WTC11 (cell line): ENCODE measurements at regions not wholly inside any gene's neighbourhood (a gene's known extent, or its start where the extent isn't known, plus 50 kb on each side); places are given as distances from the start of the nearest gene placed in this dataset.

Source experiments
- ATAC-seq: fragments of 200-7000 bp; cut with Tn5 transposase; 2 replicates; pipeline ENCODE4 v1.10.0; 2021; ENCODE audit warnings: mild to moderate bottlenecking, moderate library complexity
- CTCF ChIA-PET: fragments of 300-600 bp; sonication (Branson Sonifier 250); formaldehyde crosslinking; loops from one replicate; lab custom pipeline; 2021; ENCODE audit warnings: antibody characterized with exemption; lab: Charles Lee
- POLR2A ChIA-PET: fragments of 350-600 bp; sonication (Branson Sonifier 250); formaldehyde crosslinking; loops from one replicate; lab custom pipeline; 2021; ENCODE audit warnings: antibody characterized with exemption; lab: Charles Lee
- DNase-seq: peaks from one replicate; pipeline ENCODE4 v3.0.0; 2021; ENCODE audit warnings: low spot score
- H3K27ac Mint-ChIP-seq: 2 replicates; pipeline ENCODE4 v1.8.0; 2021; ENCODE audit warnings: mixed read lengths
- H3K27me3 Mint-ChIP-seq: 2 replicates; pipeline ENCODE4 v1.8.0; 2021; ENCODE audit warnings: low read depth, mild to moderate bottlenecking, moderate library complexity, mixed read lengths
- H3K36me3 Mint-ChIP-seq: 2 replicates; pipeline ENCODE4 v1.8.0; 2021; ENCODE audit warnings: mixed read lengths
- H3K4me1 Mint-ChIP-seq: 2 replicates; pipeline ENCODE4 v1.8.0; 2022; ENCODE audit warnings: mixed read lengths
- H3K4me3 Mint-ChIP-seq: 2 replicates; pipeline ENCODE4 v1.8.0; 2021; ENCODE audit warnings: mild to moderate bottlenecking, moderate library complexity, mixed read lengths
- H3K9me3 Mint-ChIP-seq: 2 replicates; pipeline ENCODE4 v1.8.0; 2021; ENCODE audit warnings: mixed read lengths
- ARID4B ChIP-seq: sonication (generic); formaldehyde crosslinking; IDR thresholded peaks from 2 replicates; pipeline ENCODE4 v1.8.0; 2023; ENCODE audit warnings: missing genetic modification reagents, mild to moderate bottlenecking, borderline replicate concordance
- ELF4 ChIP-seq: sonication (generic); formaldehyde crosslinking; IDR thresholded peaks from 2 replicates; pipeline ENCODE4 v1.8.1; 2022; ENCODE audit warnings: low read depth, mild to moderate bottlenecking, moderate library complexity, missing genetic modification reagents
- ESRRA ChIP-seq: sonication (generic); formaldehyde crosslinking; IDR thresholded peaks from 2 replicates; pipeline ENCODE4 v1.8.1; 2022; ENCODE audit warnings: mild to moderate bottlenecking, missing genetic modification reagents, borderline replicate concordance
- ETV6 ChIP-seq: sonication (generic); formaldehyde crosslinking; IDR thresholded peaks from 2 replicates; pipeline ENCODE4 v1.8.1; 2022; ENCODE audit warnings: mild to moderate bottlenecking, missing genetic modification reagents
- FOXP4 ChIP-seq: sonication (generic); formaldehyde crosslinking; IDR thresholded peaks from 2 replicates; pipeline ENCODE4 v1.8.0; 2022; ENCODE audit warnings: mild to moderate bottlenecking, missing genetic modification reagents
- HMGA2 ChIP-seq: fragments of 250-450 bp; sonication (Bioruptor Pico); IDR thresholded peaks from 2 replicates; pipeline ENCODE4 v1.4.0; 2021; ENCODE audit warnings: mild to moderate bottlenecking, moderate library complexity
- HMGXB4 ChIP-seq: sonication (generic); formaldehyde crosslinking; IDR thresholded peaks from 2 replicates; pipeline ENCODE4 v1.8.1; 2023; ENCODE audit warnings: mild to moderate bottlenecking, moderate library complexity, missing genetic modification reagents
- OVOL2 ChIP-seq: fragments of 250-450 bp; sonication (Bioruptor Pico); IDR thresholded peaks from 2 replicates; pipeline ENCODE4 v1.9.0; 2021; ENCODE audit warnings: mild to moderate bottlenecking, borderline replicate concordance
- PRRX2 ChIP-seq: fragments of 250-450 bp; sonication (Bioruptor Pico); IDR thresholded peaks from 2 replicates; pipeline ENCODE4 v1.8.0; 2021; ENCODE audit warnings: mild to moderate bottlenecking
- SMAD4 ChIP-seq: sonication (generic); formaldehyde crosslinking; IDR thresholded peaks from 2 replicates; pipeline ENCODE4 v1.8.0; 2022; ENCODE audit warnings: mild to moderate bottlenecking, missing genetic modification reagents
- TEAD1 ChIP-seq: sonication (generic); formaldehyde crosslinking; IDR thresholded peaks from 2 replicates; pipeline ENCODE4 v1.8.0; 2022; ENCODE audit warnings: mild to moderate bottlenecking, missing genetic modification reagents
- USF1 ChIP-seq: sonication (generic); formaldehyde crosslinking; IDR thresholded peaks from 2 replicates; pipeline ENCODE4 v1.8.0; 2022; ENCODE audit warnings: mild to moderate bottlenecking, missing genetic modification reagents
- ZNF121 ChIP-seq: sonication (generic); formaldehyde crosslinking; IDR thresholded peaks from 2 replicates; pipeline ENCODE4 v1.8.0; 2023; ENCODE audit warnings: missing genetic modification reagents
- ZNF138 ChIP-seq: sonication (generic); formaldehyde crosslinking; conservative IDR thresholded peaks from 2 replicates; pipeline ENCODE4 v1.8.1; 2022; ENCODE audit warnings: mild to moderate bottlenecking, moderate library complexity, missing genetic modification reagents
- ZNF263 ChIP-seq: sonication (generic); formaldehyde crosslinking; IDR thresholded peaks from 2 replicates; pipeline ENCODE4 v1.8.1; 2022; ENCODE audit warnings: low read depth, mild to moderate bottlenecking, moderate library complexity, missing genetic modification reagents
- ZNF425 ChIP-seq: fragments of 250-450 bp; sonication (Bioruptor Pico); conservative IDR thresholded peaks from 2 replicates; pipeline ENCODE4 v1.9.0; 2021; ENCODE audit warnings: mild to moderate bottlenecking
- ZNF512 ChIP-seq: sonication (generic); formaldehyde crosslinking; IDR thresholded peaks from 2 replicates; pipeline ENCODE4 v1.8.1; 2022; ENCODE audit warnings: missing genetic modification reagents, borderline replicate concordance
- ZNF532 ChIP-seq: fragments of 250-450 bp; sonication (Bioruptor Pico); IDR thresholded peaks from 2 replicates; pipeline ENCODE4 v1.9.0; 2021; ENCODE audit warnings: mild to moderate bottlenecking, borderline replicate concordance
- ZNF671 ChIP-seq: fragments of 250-450 bp; sonication (Bioruptor Pico); IDR thresholded peaks from 2 replicates; pipeline ENCODE4 v1.8.0; 2021; ENCODE audit warnings: mild to moderate bottlenecking

- TF ChIP-seq ARID4B (CRISPR knock-in tag) (no peak), ZNF532 (no peak), ELF4 (CRISPR knock-in tag) (no peak), TEAD1 (CRISPR knock-in tag) (no peak), ESRRA (CRISPR knock-in tag) (no peak), ZNF138 (CRISPR knock-in tag) (no peak), HMGXB4 (no peak), HMGA2 (no peak), ZNF121 (CRISPR knock-in tag) (no peak), FOXP4 (CRISPR knock-in tag) (no peak), ZNF671 (CRISPR knock-in tag) (no peak), OVOL2 (no peak), ETV6 (no peak), ZNF263 (no peak)
- ATAC-seq = no peak
- Mint-ChIP-seq H3K4me1 (no peaks in the 10 kb centered on the region), H3K27ac (no peak overlapping the region), H3K9me3 (peaks cover 41% of the 10 kb centered on the region), H3K36me3 (no peaks in the 10 kb centered on the region), H3K27me3 (no peaks in the 10 kb centered on the region; the same call in 1 of the 2 replicates), H3K4me3 (no peak overlapping the region)
- POLR2A ChIA-PET = no interaction called here
- CTCF ChIA-PET = no interaction called here
- no peak for DNase-seq
Observed at GRCh38 chr10:10396601-10397000, 621.1 kb upstream of the CELF2 start.

- Mint-ChIP-seq H3K4me1 (no peaks in the 10 kb centered on the region), H3K27ac (no peak overlapping the region), H3K4me3 (no peak overlapping the region), H3K36me3 (no peaks in the 10 kb centered on the region), H3K27me3 (no peaks in the 10 kb centered on the region; the same call in 1 of the 2 replicates), H3K9me3 (peaks cover 44% of the 10 kb centered on the region)
- no peak for DNase-seq
- ChIA-PET POLR2A (no interaction called here), CTCF (no interaction called here)
- no peak for ATAC-seq
- no peak for TF ChIP-seq ZNF425 (CRISPR knock-in tag)
- TF ChIP-seq SMAD4 (CRISPR knock-in tag) = no peak
- TF ChIP-seq PRRX2 (CRISPR knock-in tag) = no peak
- TF ChIP-seq USF1 (CRISPR knock-in tag) = no peak
- TF ChIP-seq ZNF512 (CRISPR knock-in tag) = no peak
Observed at GRCh38 chr10:10397906-10398305, 619.8 kb upstream of the CELF2 start.
